A673 (cell line): ENCODE measurements at regions not wholly inside any gene's neighbourhood (a gene's known extent, or its start where the extent isn't known, plus 50 kb on each side); places are given as distances from the start of the nearest gene placed in this dataset.

Experiments
- CTCF ChIP-seq: fragments of 300-800, 200-600 bp; sonication (generic); conservative IDR thresholded peaks from 2 replicates; pipeline ENCODE4 v1.5.1; 2017; ENCODE audit warnings: low read depth, mild to moderate bottlenecking, antibody characterized with exemption, low read length, moderate library complexity, mixed read lengths
- EZH2 ChIP-seq: fragments of 200-600 bp; sonication (generic); IDR thresholded peaks from 2 replicates; pipeline ENCODE4 v1.6.1; 2017; ENCODE audit warnings: borderline replicate concordance, low read depth, mild to moderate bottlenecking, mixed read lengths, antibody characterized with exemption, low read length; ENCODE audit not compliant: poor library complexity, severe bottlenecking

DNA sequence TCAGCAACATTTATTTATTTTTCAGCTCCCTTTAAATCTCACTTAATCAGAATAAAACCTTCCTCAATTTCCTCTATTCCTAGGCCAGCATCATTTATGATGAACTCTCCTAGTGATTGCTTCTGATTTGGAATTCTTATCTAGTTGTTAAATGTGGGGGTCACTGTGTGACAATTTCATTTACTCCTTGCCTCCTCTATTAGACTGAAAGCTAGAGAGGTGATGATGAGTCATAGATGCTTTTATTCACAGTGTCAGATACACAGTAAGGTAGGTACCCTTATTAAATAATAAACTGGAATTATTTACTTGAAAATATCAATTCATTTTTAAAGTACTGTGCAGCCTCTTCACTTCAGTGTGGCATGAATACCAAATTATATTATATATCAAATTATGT, 960.6 kb downstream of the MAT2B start:
- TF ChIP-seq CTCF (no peak), EZH2 (no peak)
